HG03196 (cell line): ENCODE measurements at regions not wholly inside any gene's neighbourhood (a gene's known extent, or its start where the extent isn't known, plus 50 kb on each side); places are given as distances from the start of the nearest gene placed in this dataset.

Experiments used
- ATAC-seq: cut with Tn5 transposase; IDR thresholded peaks from one replicate; pipeline ENCODE4 v1.9.1; 2021; ENCODE audit not compliant: unreplicated experiment

- peak; percentile 57 for ATAC-seq
Measured at GRCh38 chr1:200354243-200354642, 55.6 kb downstream of the ZNF281 start.

- ATAC-seq, result no peak
Measured at GRCh38 chr1:200353232-200353631, 56.6 kb downstream of the ZNF281 start.

- ATAC-seq, result peak; percentile 66
Measured at GRCh38 chr1:200351826-200352549, 57.8 kb downstream of the ZNF281 start.

- no peak for ATAC-seq
Measured at GRCh38 chr1:200351425-200351824, 58.4 kb downstream of the ZNF281 start.

- no peak for ATAC-seq
Measured at GRCh38 chr1:200346700-200347099, 63.1 kb downstream of the ZNF281 start.

- no peak for ATAC-seq
Measured at GRCh38 chr1:200345520-200345919, 64.3 kb downstream of the ZNF281 start.

- no peak for ATAC-seq
Measured at GRCh38 chr1:200343874-200344273, 66.0 kb downstream of the ZNF281 start.

GRCh38 chr1:200342511-200343311 is 67.1 kb downstream of the ZNF281 start:
- no peak for ATAC-seq

- no peak for ATAC-seq
Measured at GRCh38 chr1:200338451-200338850, 71.4 kb downstream of the ZNF281 start.

- ATAC-seq, result no peak
Measured at GRCh38 chr1:200337831-200338230, 72.0 kb downstream of the ZNF281 start.

- ATAC-seq, result no peak
Measured at GRCh38 chr1:200337410-200337809, 72.4 kb downstream of the ZNF281 start.

- ATAC-seq, result no peak
Measured at GRCh38 chr1:200336901-200337391, 72.9 kb downstream of the ZNF281 start.

GRCh38 chr1:200336101-200336845 is 73.6 kb downstream of the ZNF281 start:
- ATAC-seq, result no peak

GRCh38 chr1:200334661-200335256 is 75.1 kb downstream of the ZNF281 start:
- ATAC-seq, result no peak

GRCh38 chr1:200333329-200333728 is 76.5 kb downstream of the ZNF281 start:
- no peak for ATAC-seq

GRCh38 chr1:200332716-200333115 is 77.1 kb downstream of the ZNF281 start:
- ATAC-seq, result no peak

- ATAC-seq, result no peak
Measured at GRCh38 chr1:200330741-200331428, 79.0 kb downstream of the ZNF281 start.

GRCh38 chr1:200329208-200329882 is 80.5 kb downstream of the ZNF281 start:
- no peak for ATAC-seq

GRCh38 chr1:200328379-200328778 is 81.5 kb downstream of the ZNF281 start:
- no peak for ATAC-seq

GRCh38 chr1:200323856-200324400 is 85.9 kb downstream of the ZNF281 start:
- ATAC-seq, result no peak
